Psoas muscle (tissue), 7 donors: ENCODE measurements at regions not wholly inside any gene's neighbourhood (a gene's known extent, or its start where the extent isn't known, plus 50 kb on each side); places are given as distances from the start of the nearest gene placed in this dataset.

Experiments
- ATAC-seq, 4 donors: fragments of 200-7000 bp; cut with Tn5 transposase; one replicate each; pipeline ENCODE4 v1.9.1; 2020; ENCODE audit warnings: moderate library complexity in 3 of 4, mild to moderate bottlenecking in 2 of 4
- DNase-seq, 2 donors: peaks; one replicate each; pipeline ENCODE4 v3.0.0-alpha.2; 2020
- H3K27ac ChIP-seq: fragments of 200-600 bp; one replicate; pipeline ENCODE4 v1.8.0; 2022
- H3K27me3 ChIP-seq, 3 donors: fragments of 200-600 bp in 1 of 3; one replicate each; pipeline versions ENCODE4 v1.6.1 to v1.8.0; 2013 to 2022; ENCODE audit warnings: low read length in 2 of 3, mild to moderate bottlenecking in 2 of 3, moderate library complexity in 1 of 3; ENCODE audit not compliant: insufficient read depth in 3 of 3
- H3K36me3 ChIP-seq, 2 donors: fragments of 200-600 bp in 1 of 2; one replicate each; pipeline versions ENCODE4 v1.6.1 to v1.8.0; 2013 to 2022; ENCODE audit warnings: low read depth in 1 of 2, mild to moderate bottlenecking in 1 of 2, moderate library complexity in 1 of 2; ENCODE audit not compliant: insufficient read depth in 1 of 2
- H3K4me1 ChIP-seq: fragments of 200-600 bp; one replicate; pipeline ENCODE4 v1.8.0; 2022
- H3K4me3 ChIP-seq: fragments of 200-600 bp; one replicate; pipeline ENCODE4 v1.8.0; 2022; ENCODE audit warnings: mild to moderate bottlenecking
- H3K9me3 ChIP-seq: fragments of 200-600 bp; one replicate; pipeline ENCODE4 v1.8.0; 2022
- WGBS, 3 donors: extraction: QIAGEN DNeasy Blood & Tissue Kit; methylation state at CpG; one replicate each; pipeline versions ENCODE4 v1.1.6 to v1.1.7; 2013; 5-methylcytosine and 5-hydroxymethylcytosine counted together
- intact Hi-C, 2 donors: fragments of 100-400 bp; cut with DNase I; formaldehyde crosslinking; loops; one replicate each; pipeline versions ENCODE4 v1.11.0 to v1.14.2; 2022
- TF ChIP-seq, protein P1 (sequence below): fragments of 200-600 bp; IDR thresholded peaks from one replicate; pipeline ENCODE4 v1.8.0; 2022; ENCODE audit warnings: antibody characterized with exemption
- donor health status: healthy with polysubstance abuse.
- donor health status: DM: no; HTN: no; CAD: no; lungs with moderate emphysema.
- donor health status: Bipolar disorder and iron deficiency.
- donor health status: healthy.
- donor health status: DM: yes; HTN: yes; CAD: no.
- donor health status: DM: no; HTN: no; CAD: no.
- donor health status: DM: yes; HTN: yes; CAD: no.

DNA sequence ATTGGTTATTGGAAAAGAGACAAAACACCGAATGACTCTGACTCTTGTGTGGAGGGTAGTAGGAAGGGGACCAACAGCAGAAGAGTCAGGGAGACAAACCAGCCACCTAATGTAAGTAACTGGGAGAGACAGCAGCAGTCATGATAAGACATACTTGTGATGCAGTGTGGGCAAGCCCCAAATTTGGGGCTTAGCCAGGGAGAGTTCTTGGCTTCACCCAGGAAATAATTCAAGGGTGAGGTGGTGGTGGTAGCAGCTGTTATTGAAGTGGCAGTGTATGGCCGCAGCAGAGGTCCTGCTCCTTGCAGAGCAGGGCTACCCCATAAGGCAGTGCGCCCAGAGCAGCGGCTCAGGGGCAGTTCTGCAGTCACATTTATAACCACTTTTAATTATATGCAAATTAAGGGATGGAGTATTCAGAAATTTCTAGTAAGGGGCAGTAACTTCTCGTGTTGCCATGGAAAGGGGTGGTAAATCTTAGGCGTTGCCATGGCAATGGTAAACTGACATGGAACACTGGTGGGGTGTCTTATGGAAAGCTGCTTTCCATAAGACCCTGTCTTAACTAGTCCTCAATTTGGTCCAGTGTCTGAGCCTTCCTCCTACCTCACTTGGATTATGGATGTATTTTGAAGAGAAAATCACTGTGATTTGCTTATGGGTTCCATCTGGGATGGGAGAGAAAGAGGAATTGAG, 317.1 kb downstream of the PHKB start:
- no peak overlapping the region for H3K4me3 ChIP-seq
- intact Hi-C loops, result no loop called here
- no peaks in the 10 kb centered on the region for H3K4me1 ChIP-seq
- H3K36me3 ChIP-seq, result no peaks in the 10 kb centered on the region
- 65 to 77% (median 73%) methylated on average over 6 of the region's 6 CpGs for WGBS, 3 donors
- H3K27ac ChIP-seq, result no peak overlapping the region
- TF ChIP-seq, protein P1, sequence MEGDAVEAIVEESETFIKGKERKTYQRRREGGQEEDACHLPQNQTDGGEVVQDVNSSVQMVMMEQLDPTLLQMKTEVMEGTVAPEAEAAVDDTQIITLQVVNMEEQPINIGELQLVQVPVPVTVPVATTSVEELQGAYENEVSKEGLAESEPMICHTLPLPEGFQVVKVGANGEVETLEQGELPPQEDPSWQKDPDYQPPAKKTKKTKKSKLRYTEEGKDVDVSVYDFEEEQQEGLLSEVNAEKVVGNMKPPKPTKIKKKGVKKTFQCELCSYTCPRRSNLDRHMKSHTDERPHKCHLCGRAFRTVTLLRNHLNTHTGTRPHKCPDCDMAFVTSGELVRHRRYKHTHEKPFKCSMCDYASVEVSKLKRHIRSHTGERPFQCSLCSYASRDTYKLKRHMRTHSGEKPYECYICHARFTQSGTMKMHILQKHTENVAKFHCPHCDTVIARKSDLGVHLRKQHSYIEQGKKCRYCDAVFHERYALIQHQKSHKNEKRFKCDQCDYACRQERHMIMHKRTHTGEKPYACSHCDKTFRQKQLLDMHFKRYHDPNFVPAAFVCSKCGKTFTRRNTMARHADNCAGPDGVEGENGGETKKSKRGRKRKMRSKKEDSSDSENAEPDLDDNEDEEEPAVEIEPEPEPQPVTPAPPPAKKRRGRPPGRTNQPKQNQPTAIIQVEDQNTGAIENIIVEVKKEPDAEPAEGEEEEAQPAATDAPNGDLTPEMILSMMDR, result no peak
- no peak for DNase-seq
- no peaks in the 10 kb centered on the region for H3K27me3 ChIP-seq
- H3K9me3 ChIP-seq, result no peaks in the 10 kb centered on the region
- ATAC-seq, result no peak

DNA sequence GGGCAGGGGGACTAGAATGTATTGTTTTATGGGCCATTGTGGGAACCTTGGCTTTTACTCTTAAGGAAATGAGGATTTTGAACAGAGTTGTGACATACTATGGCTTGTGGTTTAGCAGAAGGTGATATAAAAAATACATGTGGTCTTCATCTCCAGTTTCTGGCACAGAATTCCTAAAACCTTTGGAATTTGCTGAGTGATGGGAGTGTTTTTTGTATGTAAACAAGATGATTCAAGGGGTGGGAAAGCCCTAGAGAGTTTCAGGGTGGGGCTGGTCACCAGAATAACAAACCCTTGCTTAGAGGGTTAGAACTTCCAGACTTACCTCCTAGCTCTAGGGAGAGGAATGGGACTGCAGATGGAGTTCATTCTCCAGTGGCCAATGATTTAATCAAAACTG, 316.1 kb downstream of the PHKB start:
- no peak overlapping the region for H3K27ac ChIP-seq
- DNase-seq, result no peak
- no peaks in the 10 kb centered on the region for H3K27me3 ChIP-seq
- no peak overlapping the region for H3K4me3 ChIP-seq
- TF ChIP-seq, protein P1, result no peak
- intact Hi-C loops, result no loop called here
- no peak for ATAC-seq
- no peaks in the 10 kb centered on the region for H3K36me3 ChIP-seq
- H3K4me1 ChIP-seq, result no peaks in the 10 kb centered on the region
- H3K9me3 ChIP-seq, result no peaks in the 10 kb centered on the region

DNA sequence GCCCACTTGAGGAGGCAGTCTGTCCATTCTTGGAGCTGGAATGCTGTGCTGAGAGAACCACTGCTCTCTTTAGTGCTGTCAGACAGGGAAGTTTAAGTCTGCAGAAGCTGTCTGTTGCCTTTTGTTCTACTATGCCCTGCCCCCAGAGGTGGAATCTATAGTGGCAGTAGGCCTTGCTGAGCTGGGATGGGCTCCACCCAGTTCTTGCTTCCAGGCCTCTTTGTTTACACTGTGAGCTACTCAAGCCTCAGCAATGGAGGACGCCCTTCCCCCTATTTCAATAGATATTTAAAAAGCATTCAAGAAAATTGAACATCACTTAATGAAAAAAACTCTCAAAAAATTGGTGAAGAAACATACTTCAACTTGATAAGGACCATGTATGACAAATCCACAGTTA, 313.5 kb downstream of the PHKB start:
- TF ChIP-seq, protein P1, result no peak
- H3K27me3 ChIP-seq, result no peaks in the 10 kb centered on the region
- H3K9me3 ChIP-seq, result no peaks in the 10 kb centered on the region
- H3K4me1 ChIP-seq, result no peaks in the 10 kb centered on the region
- ATAC-seq (no peak), DNase-seq (no peak)
- H3K36me3 ChIP-seq, result no peaks in the 10 kb centered on the region
- no peak overlapping the region for H3K4me3 ChIP-seq
- intact Hi-C loops, result no loop called here
- H3K27ac ChIP-seq, result no peak overlapping the region
- WGBS, 3 donors, result 50 to 75% (median 71%) methylated on average over 1 of the region's 1 CpG

- no peak overlapping the region for H3K27ac ChIP-seq
- TF ChIP-seq, protein P1, result no peak
- no peak for ATAC-seq
- intact Hi-C loops, result no loop called here
- 31 to 40% (median 40%) methylated on average over 1 of the region's 1 CpG for WGBS, 3 donors
- no peaks in the 10 kb centered on the region for H3K36me3 ChIP-seq
- H3K9me3 ChIP-seq, result no peaks in the 10 kb centered on the region
- no peak overlapping the region for H3K4me3 ChIP-seq
- H3K4me1 ChIP-seq, result no peaks in the 10 kb centered on the region
- no peaks in the 10 kb centered on the region for H3K27me3 ChIP-seq
- no peak for DNase-seq
Observed at GRCh38 chr16:47753659-47754058, 292.5 kb downstream of the PHKB start.
